Central memory CD8-positive, alpha-beta T cell (primary cell): ENCODE measurements at regions not wholly inside any gene's neighbourhood (a gene's known extent, or its start where the extent isn't known, plus 50 kb on each side); places are given as distances from the start of the nearest gene placed in this dataset.

ENCODE experiments used
- ATAC-seq: fragments of 150-1000 bp; cut with Tn5 transposase; replicated peaks from 2 replicates; pipeline ENCODE4 v1.10.0; 2022; ENCODE audit warnings: mild to moderate bottlenecking, moderate FRiP score, moderate number of reproducible peaks; ENCODE audit not compliant: poor library complexity, severe bottlenecking; ENCODE audit errors: extremely low read depth
- DNase-seq, 2 donors: peaks; one replicate each; pipeline ENCODE4 v3.0.0; 2021; ENCODE audit warnings: low spot score in 2 of 2
- H3K27ac Mint-ChIP-seq: one replicate; pipeline ENCODE4 v1.8.0; 2022; ENCODE audit warnings: low read depth, mild to moderate bottlenecking, moderate library complexity, mixed read lengths
- H3K27me3 Mint-ChIP-seq: one replicate; pipeline ENCODE4 v1.8.0; 2022; ENCODE audit warnings: mixed read lengths
- H3K36me3 Mint-ChIP-seq: one replicate; pipeline ENCODE4 v1.8.0; 2022; ENCODE audit warnings: mild to moderate bottlenecking, moderate library complexity, mixed read lengths; ENCODE audit not compliant: insufficient read depth
- H3K4me1 Mint-ChIP-seq: one replicate; pipeline ENCODE4 v1.8.0; 2022; ENCODE audit warnings: mixed read lengths
- H3K4me3 Mint-ChIP-seq: one replicate; pipeline ENCODE4 v1.8.0; 2022; ENCODE audit warnings: mild to moderate bottlenecking, moderate library complexity, mixed read lengths
- H3K9me3 Mint-ChIP-seq: one replicate; pipeline ENCODE4 v1.8.0; 2022; ENCODE audit warnings: mixed read lengths

DNA sequence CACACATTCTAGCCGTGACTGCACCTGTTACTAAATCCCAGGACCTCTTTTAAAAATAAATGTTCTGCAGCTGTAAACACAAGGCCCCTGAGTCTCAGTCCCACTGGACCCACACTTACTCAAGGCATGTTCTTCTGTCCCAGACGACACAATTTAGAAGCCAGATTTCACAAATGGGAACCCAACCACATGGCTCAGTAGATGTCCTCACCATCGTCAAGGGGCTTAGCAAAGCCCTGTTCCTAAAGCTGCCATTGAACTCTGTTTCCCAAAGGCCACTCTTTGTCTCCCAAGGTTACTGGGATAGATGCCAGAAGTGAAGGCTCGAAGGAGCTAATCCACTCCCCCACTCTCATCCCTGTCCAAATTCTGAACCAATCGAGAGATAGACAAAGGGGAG, 301.0 kb downstream of the GALR1 start:
- no peaks in the 10 kb centered on the region for H3K36me3 Mint-ChIP-seq
- H3K27me3 Mint-ChIP-seq, result peaks cover 37% of the 10 kb centered on the region
- no peak overlapping the region for H3K27ac Mint-ChIP-seq
- no peak overlapping the region for H3K4me3 Mint-ChIP-seq
- DNase-seq (no peak), ATAC-seq (no peak)
- H3K4me1 Mint-ChIP-seq, result no peaks in the 10 kb centered on the region
- H3K9me3 Mint-ChIP-seq, result no peaks in the 10 kb centered on the region

DNA sequence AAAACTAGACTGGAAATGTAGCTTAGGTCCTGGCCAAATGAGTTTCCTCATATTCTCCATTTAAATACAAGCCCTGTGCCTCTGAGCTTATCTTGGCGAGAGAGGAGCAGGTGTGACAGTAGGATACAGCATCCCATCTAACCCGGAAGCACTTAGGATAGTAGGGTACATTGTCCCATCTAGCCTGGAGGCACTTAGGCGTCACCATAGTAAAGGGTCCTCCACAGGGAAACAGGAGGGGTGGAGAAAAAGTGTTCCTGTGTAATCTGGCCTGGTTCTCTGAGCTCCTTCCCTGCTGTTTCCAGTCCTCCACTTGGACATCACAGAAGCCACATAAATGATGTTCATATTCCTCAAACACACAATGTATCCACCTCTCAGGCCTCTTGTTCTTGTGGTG, 301.4 kb downstream of the GALR1 start:
- no peaks in the 10 kb centered on the region for H3K9me3 Mint-ChIP-seq
- no peak overlapping the region for H3K4me3 Mint-ChIP-seq
- no peak for DNase-seq
- peaks cover 38% of the 10 kb centered on the region for H3K27me3 Mint-ChIP-seq
- H3K4me1 Mint-ChIP-seq, result no peaks in the 10 kb centered on the region
- ATAC-seq, result no peak
- H3K27ac Mint-ChIP-seq, result no peak overlapping the region
- no peaks in the 10 kb centered on the region for H3K36me3 Mint-ChIP-seq

DNA sequence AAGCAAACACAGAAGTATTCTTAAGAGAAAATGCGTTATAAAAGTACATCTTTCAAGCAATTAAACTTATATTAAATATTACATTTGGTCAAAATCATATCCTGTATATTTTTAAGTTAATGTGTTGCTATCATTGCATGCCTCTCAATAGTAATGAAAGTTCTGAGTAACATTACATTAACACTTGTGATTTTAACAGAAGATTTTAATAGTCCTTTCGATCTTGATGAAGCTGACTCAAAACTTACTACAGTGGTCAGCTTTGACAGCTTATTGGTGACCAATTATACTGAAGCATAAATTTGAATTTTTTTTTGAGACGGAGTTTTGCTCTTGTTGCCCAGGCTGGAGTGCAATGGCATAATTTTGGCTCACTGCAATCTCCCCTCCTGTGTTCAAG, 303.3 kb downstream of the GALR1 start:
- Mint-ChIP-seq H3K9me3 (no peaks in the 10 kb centered on the region), H3K4me1 (no peaks in the 10 kb centered on the region), H3K4me3 (no peak overlapping the region), H3K36me3 (no peaks in the 10 kb centered on the region), H3K27ac (no peak overlapping the region), H3K27me3 (peaks cover 47% of the 10 kb centered on the region)
- ATAC-seq, result no peak
- DNase-seq, result no peak

DNA sequence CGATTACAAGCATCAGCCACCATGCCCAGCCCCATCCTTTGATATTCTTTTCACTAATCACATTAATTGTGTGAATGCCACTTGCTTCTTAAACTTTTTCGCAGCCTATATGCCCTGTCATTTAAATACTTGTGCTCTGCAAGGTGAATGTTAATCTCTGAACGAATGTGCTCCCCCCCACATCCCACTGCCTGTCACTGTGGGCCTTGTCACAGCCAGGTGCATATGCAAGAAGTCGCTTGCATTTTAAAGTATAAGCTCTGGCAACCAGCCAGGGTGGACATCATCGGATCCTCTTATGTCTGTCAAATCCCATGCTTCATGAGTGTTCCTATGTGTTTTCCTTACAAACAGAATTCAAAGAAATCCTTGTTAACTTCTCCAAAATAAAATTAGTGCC, 304.4 kb downstream of the GALR1 start:
- Mint-ChIP-seq H3K27me3 (peaks cover 46% of the 10 kb centered on the region), H3K9me3 (no peaks in the 10 kb centered on the region), H3K4me1 (no peaks in the 10 kb centered on the region), H3K4me3 (no peak overlapping the region), H3K27ac (no peak overlapping the region), H3K36me3 (no peaks in the 10 kb centered on the region)
- DNase-seq, result no peak
- no peak for ATAC-seq

DNA sequence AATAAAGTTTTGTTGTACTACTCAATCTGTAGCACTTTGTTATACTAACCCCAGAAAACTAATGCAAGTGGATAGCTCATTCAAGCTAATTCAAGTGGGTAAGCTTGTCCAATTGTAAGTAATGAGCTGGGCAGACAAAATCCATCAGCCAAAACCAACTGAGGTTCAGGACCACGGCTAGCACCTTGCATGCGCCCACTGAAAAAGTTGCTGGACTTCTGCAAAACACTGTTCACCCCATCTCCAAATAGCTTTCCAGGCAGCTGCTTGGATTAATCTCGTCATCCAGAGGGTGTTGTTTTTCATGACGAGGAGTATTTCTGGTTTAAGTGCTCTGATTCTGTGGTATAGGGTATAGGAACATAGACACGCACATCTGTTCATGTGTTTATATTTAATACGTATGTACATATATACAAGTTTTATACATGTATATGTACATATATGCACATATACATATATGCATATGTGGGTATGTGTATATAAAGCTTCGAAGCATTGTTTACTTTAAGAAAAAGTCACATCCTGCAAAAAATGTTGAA, 307.5 kb downstream of the GALR1 start:
- peaks cover 66% of the 10 kb centered on the region for H3K27me3 Mint-ChIP-seq
- DNase-seq, result no peak
- no peaks in the 10 kb centered on the region for H3K4me1 Mint-ChIP-seq
- H3K27ac Mint-ChIP-seq, result no peak overlapping the region
- no peaks in the 10 kb centered on the region for H3K36me3 Mint-ChIP-seq
- no peak overlapping the region for H3K4me3 Mint-ChIP-seq
- no peak for ATAC-seq
- no peaks in the 10 kb centered on the region for H3K9me3 Mint-ChIP-seq

DNA sequence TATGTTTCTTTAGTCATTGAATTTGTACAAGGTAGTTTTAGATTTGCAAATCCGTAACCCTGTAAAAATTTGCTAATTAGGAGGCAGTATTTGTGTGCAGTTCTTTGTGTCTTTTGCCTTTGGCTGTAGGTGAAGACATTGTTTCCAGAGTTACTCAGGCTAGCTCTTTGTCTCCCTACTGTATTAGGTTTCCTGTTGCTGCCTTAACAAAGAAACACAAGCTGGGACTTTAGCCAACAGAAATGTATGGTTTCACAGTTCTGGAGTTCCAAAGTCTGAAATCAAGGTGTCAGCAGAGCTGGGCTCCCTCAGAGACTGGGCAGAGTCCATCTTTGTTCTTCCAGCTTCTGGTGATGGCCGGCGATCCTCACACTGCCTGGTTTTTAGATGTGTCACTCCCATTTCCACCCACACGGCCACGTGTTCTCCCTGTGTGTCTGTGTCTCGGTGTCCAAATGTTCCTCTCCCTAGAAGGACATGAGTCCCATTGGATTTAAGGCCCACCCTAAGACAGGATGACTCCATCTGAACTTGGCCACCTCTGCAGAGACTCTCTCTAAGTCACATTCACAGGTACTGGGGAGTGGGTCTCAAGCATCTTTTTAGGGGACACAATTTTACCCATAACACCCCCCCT, 309.7 kb downstream of the GALR1 start:
- Mint-ChIP-seq H3K27me3 (peaks cover 68% of the 10 kb centered on the region), H3K27ac (no peak overlapping the region), H3K4me3 (no peak overlapping the region), H3K36me3 (no peaks in the 10 kb centered on the region), H3K9me3 (no peaks in the 10 kb centered on the region), H3K4me1 (no peaks in the 10 kb centered on the region)
- ATAC-seq (no peak), DNase-seq (no peak)

DNA sequence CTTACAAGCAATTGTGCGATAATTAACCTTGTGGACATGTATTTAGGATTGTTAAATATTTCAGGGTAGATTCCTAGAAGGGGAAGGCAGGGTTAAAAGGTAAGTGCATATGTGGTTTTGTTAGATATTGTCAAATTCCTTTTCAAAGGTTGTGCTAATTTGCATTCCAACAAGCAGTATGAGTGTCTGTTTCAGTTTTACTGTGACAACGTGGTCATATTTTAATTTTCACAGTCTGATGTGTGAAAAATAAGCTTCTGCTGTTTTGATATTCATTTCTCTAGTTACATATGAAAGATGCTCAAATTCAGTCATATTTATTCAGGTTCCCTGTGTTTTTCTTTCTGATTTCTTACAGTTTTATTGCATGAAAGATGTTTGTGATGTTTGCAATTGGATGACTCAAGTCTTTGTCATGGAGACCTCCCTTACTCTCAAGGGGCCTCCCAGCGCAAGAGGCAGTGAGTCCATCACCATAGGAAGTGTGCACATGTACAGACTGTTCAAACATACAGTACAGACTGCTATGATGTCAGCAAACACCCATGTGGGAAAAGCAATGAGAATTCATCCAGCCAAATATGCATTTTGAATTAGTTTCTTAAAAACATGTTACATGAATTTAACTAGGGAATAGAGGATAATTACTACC, 310.8 kb downstream of the GALR1 start:
- ATAC-seq (no peak), DNase-seq (no peak)
- no peaks in the 10 kb centered on the region for H3K9me3 Mint-ChIP-seq
- no peaks in the 10 kb centered on the region for H3K4me1 Mint-ChIP-seq
- H3K4me3 Mint-ChIP-seq, result no peak overlapping the region
- H3K36me3 Mint-ChIP-seq, result no peaks in the 10 kb centered on the region
- H3K27ac Mint-ChIP-seq, result no peak overlapping the region
- peaks cover 64% of the 10 kb centered on the region for H3K27me3 Mint-ChIP-seq

DNA sequence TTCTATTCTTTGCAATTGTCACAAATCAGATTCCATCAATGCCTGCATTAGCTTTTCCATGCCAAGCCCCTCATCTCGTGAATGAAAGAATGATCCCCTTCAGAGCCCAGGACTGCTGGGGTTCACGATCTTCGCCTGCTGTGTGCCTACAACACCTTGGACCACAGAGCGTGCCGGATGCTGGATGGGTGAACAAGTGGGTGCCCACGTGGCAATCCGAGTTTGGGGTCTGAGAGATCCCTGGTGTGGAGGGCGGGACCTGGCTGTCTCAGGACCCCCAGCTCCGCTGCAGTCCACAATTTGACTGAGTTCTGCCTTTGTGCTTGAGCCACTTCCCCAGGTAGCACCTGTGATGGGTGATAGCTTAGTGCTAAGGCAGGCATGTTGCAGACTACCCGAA, 317.0 kb downstream of the GALR1 start:
- ATAC-seq (no peak), DNase-seq (no peak)
- Mint-ChIP-seq H3K27me3 (peaks cover 51% of the 10 kb centered on the region), H3K27ac (no peak overlapping the region), H3K4me1 (no peaks in the 10 kb centered on the region), H3K36me3 (no peaks in the 10 kb centered on the region), H3K9me3 (no peaks in the 10 kb centered on the region), H3K4me3 (no peak overlapping the region)

DNA sequence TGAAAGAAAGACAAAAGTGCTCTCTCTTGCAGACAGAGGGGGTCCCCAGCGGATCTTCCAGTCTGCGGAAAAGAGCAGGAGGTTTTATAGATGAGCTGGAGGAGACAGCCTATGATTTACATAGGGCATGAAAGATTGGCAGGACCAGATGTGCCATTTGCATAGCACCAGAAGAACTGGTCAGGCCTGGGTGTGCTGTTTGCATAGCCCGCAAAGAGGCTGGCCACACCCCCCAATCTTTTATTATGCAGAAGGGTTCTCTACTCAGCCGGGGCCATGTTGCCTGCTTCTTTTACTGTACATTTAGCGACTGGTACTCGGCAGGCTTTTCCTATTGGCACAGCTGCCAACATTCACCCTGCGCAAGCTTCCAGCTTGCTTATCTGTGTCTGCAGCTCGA, 317.6 kb downstream of the GALR1 start:
- no peaks in the 10 kb centered on the region for H3K36me3 Mint-ChIP-seq

DNA sequence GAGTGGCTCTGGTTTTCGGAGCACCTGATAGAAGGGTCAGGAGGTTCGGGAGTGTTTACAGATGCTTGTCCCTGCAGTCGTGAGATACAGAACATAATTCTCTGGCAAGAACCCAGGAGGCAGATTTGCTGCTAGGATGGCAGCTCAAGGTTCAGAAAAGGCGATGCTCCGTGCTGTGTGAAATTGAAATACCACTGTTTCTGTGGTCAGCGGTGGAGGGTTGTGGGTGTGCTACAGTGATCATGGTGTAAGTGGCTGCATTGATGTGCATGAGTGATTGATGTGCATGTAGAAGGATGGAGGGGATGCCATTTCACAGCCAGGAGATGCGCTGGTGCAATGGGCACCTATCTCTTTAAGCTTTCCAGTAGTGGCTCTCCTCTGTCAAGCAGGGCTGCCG, 322.1 kb downstream of the GALR1 start:
- Mint-ChIP-seq H3K27me3 (peaks cover 76% of the 10 kb centered on the region), H3K9me3 (no peaks in the 10 kb centered on the region), H3K4me1 (no peaks in the 10 kb centered on the region), H3K27ac (no peak overlapping the region), H3K4me3 (no peak overlapping the region), H3K36me3 (no peaks in the 10 kb centered on the region)
- no peak for ATAC-seq
- DNase-seq, result no peak

More for the DNA sequence above, 317.6 kb downstream of the GALR1 start:
- no peaks in the 10 kb centered on the region for H3K4me1 Mint-ChIP-seq
- ATAC-seq (no peak), DNase-seq (no peak)
- peaks cover 51% of the 10 kb centered on the region for H3K27me3 Mint-ChIP-seq
- no peak overlapping the region for H3K27ac Mint-ChIP-seq
- no peaks in the 10 kb centered on the region for H3K9me3 Mint-ChIP-seq
- no peak overlapping the region for H3K4me3 Mint-ChIP-seq

DNA sequence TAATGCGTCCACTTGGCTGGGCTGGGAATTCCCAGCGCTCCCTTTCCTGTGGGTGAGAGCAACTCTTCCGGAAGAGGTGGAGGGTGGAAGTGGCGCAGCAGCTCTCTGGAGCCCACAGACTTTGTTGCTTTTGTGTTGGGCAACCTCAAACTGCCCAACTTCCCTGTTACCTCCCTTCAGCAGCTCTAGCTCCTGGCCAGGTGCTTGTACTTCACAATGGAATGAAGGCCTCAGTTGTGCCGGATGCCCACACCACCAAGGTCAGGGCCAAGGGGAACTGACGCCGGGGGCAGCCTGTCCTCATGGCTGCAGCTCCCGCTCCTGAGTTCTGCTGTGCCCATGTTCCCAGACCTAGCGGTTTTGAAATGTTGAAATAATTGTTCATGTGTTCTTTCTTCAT, 322.9 kb downstream of the GALR1 start:
- H3K27me3 Mint-ChIP-seq, result peaks cover 76% of the 10 kb centered on the region
- H3K4me1 Mint-ChIP-seq, result no peaks in the 10 kb centered on the region
- ATAC-seq, result no peak
- no peaks in the 10 kb centered on the region for H3K9me3 Mint-ChIP-seq
- no peaks in the 10 kb centered on the region for H3K36me3 Mint-ChIP-seq
- no peak overlapping the region for H3K4me3 Mint-ChIP-seq
- H3K27ac Mint-ChIP-seq, result no peak overlapping the region
- no peak for DNase-seq

DNA sequence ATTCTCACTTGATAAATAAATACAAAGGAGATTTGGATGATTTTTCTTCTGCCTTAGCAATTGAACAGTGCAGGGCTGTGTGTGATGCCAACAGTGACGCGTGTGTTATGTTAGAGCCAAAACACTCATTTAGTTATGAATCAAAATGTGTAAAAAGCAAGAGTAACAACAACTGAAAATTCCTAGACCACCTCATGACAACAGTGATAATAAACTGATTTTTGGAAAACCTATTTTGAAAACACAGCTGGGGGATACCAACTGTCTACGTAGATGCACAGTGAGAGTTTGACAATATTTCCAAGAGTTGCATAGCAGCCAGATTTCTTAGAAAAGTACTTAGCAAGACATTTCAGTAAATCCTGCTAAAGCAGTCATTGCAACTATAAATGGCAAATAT, 323.9 kb downstream of the GALR1 start:
- ATAC-seq (no peak), DNase-seq (no peak)
- peaks cover 67% of the 10 kb centered on the region for H3K27me3 Mint-ChIP-seq
- no peaks in the 10 kb centered on the region for H3K4me1 Mint-ChIP-seq
- no peak overlapping the region for H3K4me3 Mint-ChIP-seq
- H3K9me3 Mint-ChIP-seq, result no peaks in the 10 kb centered on the region
- no peaks in the 10 kb centered on the region for H3K36me3 Mint-ChIP-seq
- H3K27ac Mint-ChIP-seq, result no peak overlapping the region

DNA sequence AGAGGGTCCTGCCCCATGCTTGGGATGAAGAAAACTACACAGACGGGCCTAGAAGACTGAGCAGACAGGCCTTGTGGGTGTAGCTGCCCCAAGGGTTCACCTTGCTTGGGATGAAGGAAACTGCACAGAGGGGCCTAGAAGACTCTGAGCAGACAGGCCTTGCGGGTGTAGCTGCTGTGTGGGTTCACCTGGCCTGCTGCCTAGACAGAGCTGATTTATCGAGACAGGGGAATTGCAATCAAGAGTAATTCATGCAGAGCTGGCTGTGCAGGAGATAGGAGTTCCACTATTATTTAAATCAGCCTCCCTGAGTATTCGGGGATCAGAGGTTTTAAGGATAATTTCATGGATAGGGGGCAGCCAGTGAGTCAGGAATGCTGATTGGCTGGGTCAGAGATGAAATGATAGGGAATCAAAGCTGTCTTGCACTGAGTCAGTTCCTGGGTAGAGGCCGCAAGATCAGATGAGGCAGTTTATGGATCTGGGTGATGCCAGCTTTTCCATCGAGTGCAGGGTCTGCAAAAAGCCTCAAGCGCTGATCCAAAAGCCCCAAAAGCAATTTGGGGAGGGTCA, 341.4 kb downstream of the GALR1 start:
- no peak for DNase-seq
- no peak for ATAC-seq
- no peaks in the 10 kb centered on the region for H3K9me3 Mint-ChIP-seq
- H3K36me3 Mint-ChIP-seq, result no peaks in the 10 kb centered on the region
- no peaks in the 10 kb centered on the region for H3K4me1 Mint-ChIP-seq
- no peak overlapping the region for H3K4me3 Mint-ChIP-seq
- no peak overlapping the region for H3K27ac Mint-ChIP-seq
- peaks cover 47% of the 10 kb centered on the region for H3K27me3 Mint-ChIP-seq
